B cell (primary cell): ENCODE measurements at regions not wholly inside any gene's neighbourhood (a gene's known extent, or its start where the extent isn't known, plus 50 kb on each side); places are given as distances from the start of the nearest gene placed in this dataset.

Source experiments
- ATAC-seq: fragments of 200-7000 bp; cut with Tn5 transposase; one replicate; pipeline ENCODE4 v1.10.0; 2021; ENCODE audit warnings: low read depth, mild to moderate bottlenecking, moderate number of reproducible peaks, moderate library complexity
- CTCF ChIA-PET: fragments of 350-600 bp; sonication (Branson Sonifier 250); formaldehyde crosslinking; loops from one replicate; lab custom pipeline; 2021; ENCODE audit warnings: antibody characterized with exemption, inconsistent platforms; lab: Charles Lee
- POLR2A ChIA-PET: fragments of 350-600 bp; sonication (Branson Sonifier 250); formaldehyde crosslinking; loops from one replicate; lab custom pipeline; 2021; ENCODE audit warnings: antibody characterized with exemption; lab: Charles Lee
- DNase-seq: peaks from one replicate; pipeline ENCODE4 v3.0.0; 2013
- H2AFZ ChIP-seq: 2 replicates; pipeline ENCODE4 v1.6.1; 2012; ENCODE audit warnings: mild to moderate bottlenecking, low read depth, low read length; ENCODE audit not compliant: insufficient read depth, poor library complexity, severe bottlenecking
- H3K27ac ChIP-seq, 2 donors: 1 replicate in 1 of 2; 2 replicates in 1 of 2; pipeline ENCODE4 v1.5.1; 2012 to 2013; ENCODE audit warnings: low read length in 2 of 2, mild to moderate bottlenecking in 2 of 2, moderate library complexity in 1 of 2
- H3K27me3 ChIP-seq, 4 experiments: fragments of 200-600 bp in 1 of 4; sonication (generic) in 1 of 4; replicated peaks in 1 of 4; 1 replicate in 2 of 4; 2 replicates in 2 of 4; pipeline versions ENCODE4 v1.6.1 to v1.7.0; 2013 to 2016; ENCODE audit warnings: low read length in 3 of 4, mild to moderate bottlenecking in 2 of 4, mixed read lengths in 1 of 4, moderate library complexity in 1 of 4; ENCODE audit not compliant: insufficient read depth in 4 of 4, control insufficient read depth in 3 of 4; ENCODE audit errors: control extremely low read depth in 1 of 4
- H3K36me3 ChIP-seq, 2 experiments: replicated peaks in 1 of 2; 1 replicate in 1 of 2; 2 replicates in 1 of 2; pipeline versions ENCODE4 v1.6.1 to v1.7.1; 2013; ENCODE audit warnings: low read length in 1 of 2; ENCODE audit not compliant: insufficient read depth in 2 of 2, control insufficient read depth in 1 of 2; ENCODE audit errors: control extremely low read depth in 1 of 2, extremely low read depth in 1 of 2
- H3K4me1 ChIP-seq, 2 donors: fragments of 200-600 bp in 1 of 2; sonication (generic) in 1 of 2; 1 replicate in 1 of 2; 2 replicates in 1 of 2; pipeline versions ENCODE4 v1.5.1 to v1.6.1; 2013 to 2017; ENCODE audit warnings: low read length in 2 of 2; ENCODE audit not compliant: control insufficient read depth in 2 of 2, insufficient read depth in 2 of 2
- H3K4me2 ChIP-seq: replicated peaks from 2 replicates; pipeline ENCODE3; 2012; ENCODE audit warnings: mild to moderate bottlenecking, low read depth, low read length; ENCODE audit not compliant: poor library complexity, severe bottlenecking
- H3K4me3 ChIP-seq, 5 experiments: fragments of 200-600 bp in 1 of 5; sonication (generic) in 1 of 5; 1 replicate in 3 of 5; 2 replicates in 2 of 5; pipeline versions ENCODE4 v1.5.1 to v1.7.0; 2011 to 2016; ENCODE audit warnings: low read length in 4 of 5, mild to moderate bottlenecking in 4 of 5, low read depth in 2 of 5, control low read depth in 1 of 5, moderate library complexity in 1 of 5; ENCODE audit not compliant: insufficient read depth in 1 of 5; ENCODE audit errors: control extremely low read depth in 1 of 5, extremely low read depth in 1 of 5
- H3K79me2 ChIP-seq: fragments of 200-600 bp; sonication (generic); one replicate; pipeline ENCODE4 v1.6.0; 2016; ENCODE audit warnings: low read length; ENCODE audit not compliant: control insufficient read depth, insufficient read depth
- H3K9ac ChIP-seq: fragments of 200-600 bp; sonication (generic); 2 replicates; pipeline ENCODE4 v1.6.1; 2017; ENCODE audit warnings: mild to moderate bottlenecking, low read length, moderate library complexity
- H3K9me3 ChIP-seq, 3 donors: one replicate each; pipeline versions ENCODE4 v1.6.1 to v1.7.1; 2013; ENCODE audit warnings: low read length in 2 of 3; ENCODE audit not compliant: control insufficient read depth in 2 of 3, insufficient read depth in 1 of 3; ENCODE audit errors: control extremely low read depth in 1 of 3
- H4K20me1 ChIP-seq: 2 replicates; pipeline ENCODE4 v1.6.0; 2012; ENCODE audit warnings: mild to moderate bottlenecking, low read length; ENCODE audit not compliant: insufficient read depth, control insufficient read depth, poor library complexity, severe bottlenecking
- H3K27ac Mint-ChIP-seq: one replicate; pipeline ENCODE4 v1.8.0; 2021; ENCODE audit warnings: mixed read lengths
- H3K27me3 Mint-ChIP-seq: one replicate; pipeline ENCODE4 v1.8.0; 2021; ENCODE audit warnings: mixed read lengths
- H3K4me1 Mint-ChIP-seq: one replicate; pipeline ENCODE4 v1.8.0; 2021; ENCODE audit warnings: mixed read lengths
- H3K4me3 Mint-ChIP-seq: one replicate; pipeline ENCODE4 v1.8.0; 2021; ENCODE audit warnings: mixed read lengths
- H3K9me3 Mint-ChIP-seq: one replicate; pipeline ENCODE4 v1.8.0; 2022; ENCODE audit warnings: mixed read lengths; ENCODE audit not compliant: insufficient read depth
- EZH2 ChIP-seq: IDR thresholded peaks from 2 replicates; pipeline ENCODE4 v1.6.1; 2012; ENCODE audit warnings: borderline replicate concordance, low read depth, mild to moderate bottlenecking, moderate library complexity, low read length; ENCODE audit not compliant: insufficient read depth, poor library complexity, severe bottlenecking
- WGBS: methylation state at CpG from one replicate; pipeline ENCODE4 v1.1.5; 2013; ENCODE audit warnings: missing lambda C conversion rate; ENCODE audit not compliant: insufficient coverage; 5-methylcytosine and 5-hydroxymethylcytosine counted together
- intact Hi-C: fragments of 100-400 bp; cut with micrococcal nuclease; formaldehyde crosslinking; loops from one replicate; pipeline ENCODE4 v1.10.0; 2022
- TF ChIP-seq, protein P1 (sequence below): fragments of 200-600 bp; IDR thresholded peaks from one replicate; pipeline ENCODE4 v1.8.0; 2022; ENCODE audit warnings: antibody characterized with exemption, mild to moderate bottlenecking

DNA sequence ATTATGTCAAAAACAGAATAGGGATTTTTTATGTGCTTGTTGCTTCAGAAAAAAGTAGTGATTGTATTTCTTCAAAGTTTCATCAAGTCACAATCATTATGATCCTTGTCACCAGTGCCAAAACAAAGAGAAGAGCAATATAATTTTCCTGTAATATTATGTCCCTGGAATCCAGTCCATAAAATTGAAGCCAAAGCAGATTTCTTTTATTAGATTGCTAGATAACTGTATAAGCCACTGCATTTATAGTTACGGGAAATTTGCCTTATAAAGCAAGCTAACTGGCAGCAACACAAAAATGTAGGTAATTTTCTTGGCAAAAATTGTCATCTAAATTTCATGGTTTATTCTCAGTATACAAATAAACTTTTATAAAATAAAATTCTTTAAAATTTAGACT is 296.1 kb upstream of the ANKRD50 start:
- ChIA-PET CTCF (no interaction called here), POLR2A (no interaction called here)
- Histone ChIP-seq H3K4me3 (no peak overlapping the region), H3K36me3 (no peaks in the 10 kb centered on the region), H3K9ac (no peak overlapping the region), H3K79me2 (no peaks in the 10 kb centered on the region), H4K20me1 (no peaks in the 10 kb centered on the region), H3K27ac (no peak overlapping the region), H3K9me3 (no peaks in the 10 kb centered on the region), H3K4me2 (no peak overlapping the region), H3K4me1 (no peaks in the 10 kb centered on the region), H3K27me3 (no peaks in the 10 kb centered on the region), H2AFZ (no peak overlapping the region)
- H3K27ac Mint-ChIP-seq, result no peak overlapping the region
- no CpG with 5 or more reads among the region's 1 CpG for WGBS
- no peaks in the 10 kb centered on the region for H3K27me3 Mint-ChIP-seq
- TF ChIP-seq EZH2, result no peak
- TF ChIP-seq, protein P1, sequence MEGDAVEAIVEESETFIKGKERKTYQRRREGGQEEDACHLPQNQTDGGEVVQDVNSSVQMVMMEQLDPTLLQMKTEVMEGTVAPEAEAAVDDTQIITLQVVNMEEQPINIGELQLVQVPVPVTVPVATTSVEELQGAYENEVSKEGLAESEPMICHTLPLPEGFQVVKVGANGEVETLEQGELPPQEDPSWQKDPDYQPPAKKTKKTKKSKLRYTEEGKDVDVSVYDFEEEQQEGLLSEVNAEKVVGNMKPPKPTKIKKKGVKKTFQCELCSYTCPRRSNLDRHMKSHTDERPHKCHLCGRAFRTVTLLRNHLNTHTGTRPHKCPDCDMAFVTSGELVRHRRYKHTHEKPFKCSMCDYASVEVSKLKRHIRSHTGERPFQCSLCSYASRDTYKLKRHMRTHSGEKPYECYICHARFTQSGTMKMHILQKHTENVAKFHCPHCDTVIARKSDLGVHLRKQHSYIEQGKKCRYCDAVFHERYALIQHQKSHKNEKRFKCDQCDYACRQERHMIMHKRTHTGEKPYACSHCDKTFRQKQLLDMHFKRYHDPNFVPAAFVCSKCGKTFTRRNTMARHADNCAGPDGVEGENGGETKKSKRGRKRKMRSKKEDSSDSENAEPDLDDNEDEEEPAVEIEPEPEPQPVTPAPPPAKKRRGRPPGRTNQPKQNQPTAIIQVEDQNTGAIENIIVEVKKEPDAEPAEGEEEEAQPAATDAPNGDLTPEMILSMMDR, result no peak
- no peak for DNase-seq
- H3K4me1 Mint-ChIP-seq, result no peaks in the 10 kb centered on the region
- intact Hi-C loops, result no loop called here
- H3K9me3 Mint-ChIP-seq, result no peaks in the 10 kb centered on the region
- no peak for ATAC-seq
- H3K4me3 Mint-ChIP-seq, result no peak overlapping the region

DNA sequence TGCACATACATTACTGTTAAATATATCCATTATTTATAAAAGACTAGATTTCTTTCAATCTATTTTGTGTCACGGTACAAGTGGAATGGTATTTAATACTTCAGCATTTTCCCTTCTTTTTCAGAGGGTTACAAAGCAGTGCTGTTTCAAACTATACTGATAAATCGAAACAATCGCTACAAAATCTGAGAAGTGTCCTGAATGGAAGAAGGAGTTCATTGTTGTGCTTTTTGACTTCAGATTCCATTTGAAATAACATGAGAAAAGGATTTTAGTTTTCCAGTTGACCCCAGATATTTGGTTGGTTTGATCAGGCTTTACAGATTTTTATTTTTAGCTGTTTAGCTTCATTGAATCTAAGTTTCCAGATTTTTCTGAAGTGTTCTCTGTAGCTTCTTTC is 292.1 kb upstream of the ANKRD50 start:
- TF ChIP-seq, protein P1, result no peak
- TF ChIP-seq EZH2, result no peak
- H3K27ac ChIP-seq, result no peak overlapping the region
- Mint-ChIP-seq H3K4me1 (no peaks in the 10 kb centered on the region), H3K27ac (no peak overlapping the region), H3K27me3 (no peaks in the 10 kb centered on the region), H3K4me3 (no peak overlapping the region), H3K9me3 (no peaks in the 10 kb centered on the region)
- H4K20me1 ChIP-seq, result no peaks in the 10 kb centered on the region
- H3K4me2 ChIP-seq, result no peak overlapping the region
- H3K9me3 ChIP-seq, result no peaks in the 10 kb centered on the region
- H3K4me3 ChIP-seq, result no peak overlapping the region
- H3K79me2 ChIP-seq, result no peaks in the 10 kb centered on the region
- WGBS, result no CpG with 5 or more reads among the region's 3 CpGs
- ChIA-PET POLR2A (no interaction called here), CTCF (no interaction called here)
- no peak overlapping the region for H2AFZ ChIP-seq
- DNase-seq (no peak), ATAC-seq (no peak)
- H3K27me3 ChIP-seq, result no peaks in the 10 kb centered on the region
- H3K4me1 ChIP-seq, result no peaks in the 10 kb centered on the region
- H3K36me3 ChIP-seq, result no peaks in the 10 kb centered on the region
- intact Hi-C loops, result no loop called here
- H3K9ac ChIP-seq, result no peak overlapping the region
